ENCODE measurements at regions not wholly inside any gene's neighbourhood (a gene's known extent, or its start where the extent isn't known, plus 50 kb on each side); places are given as distances from the start of the nearest gene placed in this dataset.

DNA sequence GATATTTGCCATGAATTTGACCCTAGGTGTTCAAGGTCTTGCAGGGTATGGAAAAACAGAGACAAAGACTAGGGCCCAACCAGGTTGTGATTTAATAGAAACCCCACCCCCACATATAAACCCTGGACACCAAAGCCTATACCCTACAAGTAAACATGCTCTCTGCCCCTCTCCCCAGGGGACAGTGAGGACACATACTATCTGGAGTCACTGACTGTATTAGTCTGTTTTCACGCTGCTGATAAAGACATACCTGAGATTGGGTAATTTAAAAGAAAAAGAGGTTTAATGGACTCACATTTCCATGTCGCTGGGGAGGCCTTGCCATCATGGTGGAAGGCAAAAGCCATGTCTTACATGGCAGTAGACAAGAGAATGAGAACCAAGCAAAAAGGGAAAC is 88.3 kb downstream of the RAP2A start:
- TF ChIP-seq SP2 (IDR thresholded peaks at IDR 0.05; ENCODE audit: low read length), result no peak
- no peak for TF ChIP-seq RFX5 (IDR thresholded peaks at IDR 0.05; ENCODE audit: borderline replicate concordance, low read depth, low read length)
- no peak for TF ChIP-seq CBX8 (IDR thresholded peaks at IDR 0.05; ENCODE audit: borderline replicate concordance, low read depth, low read length)
- no peak for TF ChIP-seq TBP (IDR thresholded peaks at IDR 0.05; ENCODE audit: low read depth, low read length)
- TF ChIP-seq POLR2A (IDR thresholded peaks at IDR 0.05; ENCODE audit: control extremely low read depth in 1 of 2, low read depth in 2 of 2, low read length in 2 of 2), result no peak
- TF ChIP-seq ASH2L (IDR thresholded peaks at IDR 0.05; ENCODE audit: low read length), result no peak
- Histone ChIP-seq H2BK15ac (ENCODE audit: low read length) (no peak overlapping the region), H3K23me2 (ENCODE audit: low read depth, low read length) (no peaks in the 10 kb centered on the region), H2BK120ac (replicated peaks; ENCODE audit: low read depth, low read length) (no peak overlapping the region), H3K4ac (replicated peaks; ENCODE audit: insufficient read length, low read depth, low read length) (no peak overlapping the region), H2AK5ac (ENCODE audit: low read depth, low read length) (no peak overlapping the region), H3K18ac (ENCODE audit: extremely low read depth, low read length) (no peak overlapping the region), H3K27me3 (replicated peaks in 1 of 4; ENCODE audit: control insufficient read depth in 3 of 4, extremely low read depth in 1 of 4, insufficient read depth in 3 of 4, low read length in 3 of 4) (no peaks in the 10 kb centered on the region), H3K79me2 (ENCODE audit: control insufficient read depth in 1 of 2, insufficient read depth in 2 of 2, low read length in 2 of 2) (no peaks in the 10 kb centered on the region), H4K20me1 (replicated peaks in 1 of 2; ENCODE audit: control insufficient read depth in 1 of 2, insufficient read depth in 2 of 2, low read length in 2 of 2) (no peaks in the 10 kb centered on the region), H2BK5ac (ENCODE audit: low read depth, low read length) (no peak overlapping the region), H3K9ac (replicated peaks in 1 of 4; ENCODE audit: extremely low read depth in 1 of 4, low read depth in 3 of 4, low read length in 3 of 4) (no peak overlapping the region), H2AFZ (ENCODE audit: low read length) (no peak overlapping the region), H3K79me1 (ENCODE audit: low read depth, low read length) (no peaks in the 10 kb centered on the region), H3K4me3 (ENCODE audit: extremely low read depth in 1 of 4, insufficient read depth in 2 of 4, low read depth in 3 of 4, low read length in 4 of 4) (no peak overlapping the region), H3K4me2 (ENCODE audit: insufficient read depth in 1 of 2, low read depth in 2 of 2, low read length in 2 of 2) (no peak overlapping the region), H2BK20ac (ENCODE audit: low read length) (no peak overlapping the region), H3K27ac (ENCODE audit: low read depth, low read length) (no peak overlapping the region), H3K23ac (ENCODE audit: insufficient read length) (no peak overlapping the region), H4K8ac (ENCODE audit: extremely low read depth, insufficient read depth, low read length) (no peak overlapping the region), H3K36me3 (ENCODE audit: control insufficient read depth in 2 of 4, insufficient read depth in 4 of 4, low read length in 3 of 4) (no peaks in the 10 kb centered on the region), H4K91ac (replicated peaks; ENCODE audit: insufficient read length, low read length) (no peak overlapping the region), H2BK12ac (ENCODE audit: low read depth, low read length) (no peak overlapping the region), H3K4me1 (replicated peaks in 1 of 4; ENCODE audit: control insufficient read depth in 3 of 4, insufficient read depth in 4 of 4, low read length in 3 of 4) (no peaks in the 10 kb centered on the region), H3K56ac (replicated peaks; ENCODE audit: insufficient read length, low read depth, low read length) (no peak overlapping the region), H4K5ac (ENCODE audit: insufficient read length, low read depth, low read length) (no peak overlapping the region), H3K14ac (ENCODE audit: insufficient read length) (no peak overlapping the region), H3K9me3 (ENCODE audit: insufficient read depth in 2 of 2, low read depth in 1 of 2, low read length in 1 of 2) (peaks cover 0 to 2% of the 10 kb centered on the region in 2 experiments; a peak in 1 of 4 replicates)
- POLR2A ChIA-PET (ENCODE audit: partially characterized antibody), result no interaction called here
- DNase-seq (ENCODE audit: low read depth in 1 of 2, low spot score in 2 of 2), result no peak
- 86% methylated on average over 2 of the region's 2 CpGs; no CpG with 5 or more reads in 1 of the 2 experiments for WGBS, 2 experiments (ENCODE audit: extremely low coverage in 1 of 2, insufficient coverage in 1 of 2, insufficient read length in 1 of 2, insufficient replicate concordance in 2 of 2, low coverage in 1 of 2, low lambda C conversion rate in 2 of 2, missing lambda C conversion rate in 1 of 2)
- CTCF ChIA-PET (ENCODE audit: partially characterized antibody), result no interaction called here
- no peak for FAIRE-seq
